K562 (cell line): ENCODE measurements at regions not wholly inside any gene's neighbourhood (a gene's known extent, or its start where the extent isn't known, plus 50 kb on each side); places are given as distances from the start of the nearest gene placed in this dataset.

Source experiments
- ATAC-seq: fragments of 200-7000 bp; cut with Tn5 transposase; 3 replicates; pipeline ENCODE4 v1.9.1; 2020; ENCODE audit warnings: moderate library complexity
- BruUV-seq: library from RNA; stranded (reverse); fragments of 400-500 nt; replicated peaks from 2 replicates; lab custom pipeline; 2021; lab: Mats Ljungman, UMichigan
- CTCF ChIA-PET: fragments of 300-600 bp; formaldehyde crosslinking; extraction: SDS; loops from one replicate; lab custom pipeline; 2021; ENCODE audit warnings: low intra/inter-chr PET ratio; lab: Yijun Ruan, JAX
- POLR2A ChIA-PET: fragments of 300-600, 350-650 bp; sonication (Branson Sonifier 250); formaldehyde crosslinking; extraction: SDS; loops from one replicate; lab custom pipeline; 2021; ENCODE audit warnings: antibody characterized with exemption, inconsistent platforms; lab: Yijun Ruan, JAX
- DNase-seq, 4 experiments: peaks; one replicate each; pipeline versions ENCODE4 v3.0.0 to v3.0.0-alpha.2; 2011 to 2018; ENCODE audit warnings: low spot score in 3 of 4, mixed read lengths in 3 of 4; ENCODE audit errors: extremely low read depth in 1 of 4
- FAIRE-seq: peaks from 2 replicates; lab custom pipeline; 2011; peaks lifted over from hg19 to GRCh38; lab: Jason Lieb, UNC
- H2AFZ ChIP-seq: 2 replicates; pipeline ENCODE4 v1.6.0; 2011; ENCODE audit warnings: low read depth, low read length, control low read depth, inconsistent platforms
- H3K27ac ChIP-seq: fragments of 200-600 bp; 3 replicates; pipeline ENCODE4 v1.8.0; 2011; ENCODE audit warnings: low read depth, mild to moderate bottlenecking, control low read depth, inconsistent platforms, low read length, moderate library complexity, mixed read lengths; ENCODE audit errors: extremely low read depth
- H3K27me3 ChIP-seq, 2 experiments: fragments of 300-600 bp in 1 of 2; 2 replicates in 1 of 2; 3 replicates in 1 of 2; pipeline versions ENCODE4 v1.6.0 to v1.8.0; 2011; ENCODE audit warnings: inconsistent platforms in 2 of 2, low read length in 2 of 2, mild to moderate bottlenecking in 1 of 2, mixed read lengths in 1 of 2, moderate library complexity in 1 of 2; ENCODE audit not compliant: control insufficient read depth in 2 of 2, insufficient read depth in 2 of 2
- H3K36me3 ChIP-seq: fragments of 300-600 bp; 3 replicates; pipeline ENCODE4 v1.8.0; 2011; ENCODE audit warnings: mild to moderate bottlenecking, low read length, inconsistent platforms; ENCODE audit not compliant: control insufficient read depth, insufficient read depth
- H3K4me1 ChIP-seq, 2 experiments: fragments of 200-600 bp in 1 of 2; replicated peaks in 1 of 2; 2 replicates in 1 of 2; 3 replicates in 1 of 2; pipeline versions ENCODE4 v1.5.1 to v1.8.0; 2011; ENCODE audit warnings: inconsistent platforms in 2 of 2, low read length in 2 of 2, mild to moderate bottlenecking in 1 of 2, mixed read lengths in 1 of 2, moderate library complexity in 1 of 2; ENCODE audit not compliant: control insufficient read depth in 2 of 2, insufficient read depth in 2 of 2
- H3K4me2 ChIP-seq: 2 replicates; pipeline ENCODE4 v1.6.1; 2011; ENCODE audit warnings: low read length, control low read depth, inconsistent platforms, mixed read lengths; ENCODE audit not compliant: insufficient read depth
- H3K4me3 ChIP-seq: fragments of 200-600 bp; sonication (generic), shearing (Covaris generic); 2 replicates; pipeline ENCODE4 v1.5.1; 2016; ENCODE audit warnings: control low read depth, inconsistent platforms
- H3K79me2 ChIP-seq: fragments of 200-600 bp; 3 replicates; pipeline ENCODE4 v1.8.0; 2011; ENCODE audit warnings: low read length, inconsistent platforms; ENCODE audit not compliant: control insufficient read depth, insufficient read depth
- H3K9ac ChIP-seq, 2 experiments: 2 replicates each; pipeline versions ENCODE4 v1.6.0 to v1.6.1; 2011; ENCODE audit warnings: low read depth in 2 of 2, low read length in 2 of 2, control low read depth in 1 of 2, inconsistent platforms in 1 of 2, mild to moderate bottlenecking in 1 of 2, mixed read lengths in 1 of 2; ENCODE audit not compliant: insufficient read depth in 1 of 2
- H3K9me1 ChIP-seq: one replicate; pipeline ENCODE4 v1.6.0; 2011; ENCODE audit warnings: inconsistent platforms, mild to moderate bottlenecking, low read length, moderate library complexity; ENCODE audit not compliant: control insufficient read depth, insufficient read depth
- H3K9me3 ChIP-seq: replicated peaks from 2 replicates; pipeline ENCODE4 v1.5.1; 2011; ENCODE audit warnings: low read depth, low read length, inconsistent platforms; ENCODE audit not compliant: control insufficient read depth, insufficient read depth
- H4K20me1 ChIP-seq: replicated peaks from 2 replicates; pipeline ENCODE4 v1.6.1; 2011; ENCODE audit warnings: low read length, inconsistent platforms, mixed read lengths; ENCODE audit not compliant: control insufficient read depth, insufficient read depth
- FOXP4 ChIP-seq: sonication (generic); formaldehyde crosslinking; IDR thresholded peaks from 2 replicates; pipeline ENCODE4 v1.8.0; 2022; ENCODE audit warnings: mild to moderate bottlenecking, missing genetic modification reagents, borderline replicate concordance
- GMEB1 ChIP-seq: fragments of 250-450 bp; sonication (Bioruptor Pico); IDR thresholded peaks from 2 replicates; pipeline ENCODE4 v1.4.0; 2020; ENCODE audit warnings: mild to moderate bottlenecking
- MAFF ChIP-seq: IDR thresholded peaks from 2 replicates; pipeline ENCODE4 v1.6.1; 2012; ENCODE audit warnings: low read length, improper control_type of control experiment
- MEIS2 ChIP-seq: fragments of 450-650 bp; IDR thresholded peaks from 2 replicates; pipeline ENCODE4 v1.6.1; 2014; ENCODE audit warnings: mild to moderate bottlenecking; ENCODE audit not compliant: partially characterized antibody
- NR3C1 ChIP-seq: sonication (generic); formaldehyde crosslinking; IDR thresholded peaks from 2 replicates; pipeline ENCODE4 v1.8.1; 2022; ENCODE audit warnings: missing genetic modification reagents
- PTTG1 ChIP-seq: fragments of 450-650 bp; IDR thresholded peaks from 2 replicates; pipeline ENCODE4 v1.6.1; 2016; ENCODE audit warnings: low read depth, mild to moderate bottlenecking, missing genetic modification characterization, missing compliant biosample characterization
- RBM14 ChIP-seq: fragments of 200-400 bp; formaldehyde crosslinking; IDR thresholded peaks from 2 replicates; pipeline ENCODE4 v1.6.1; 2018; ENCODE audit warnings: low read depth, mild to moderate bottlenecking, low read length, moderate library complexity, borderline replicate concordance; ENCODE audit not compliant: insufficient read depth
- RBM22 ChIP-seq: fragments of 200-400 bp; formaldehyde crosslinking; IDR thresholded peaks from 2 replicates; pipeline ENCODE4 v1.6.1; 2018; ENCODE audit warnings: low read length, low read depth; ENCODE audit not compliant: poor library complexity, severe bottlenecking
- SAFB ChIP-seq: fragments of 200-400 bp; formaldehyde crosslinking; IDR thresholded peaks from 2 replicates; pipeline ENCODE4 v1.6.1; 2017; ENCODE audit warnings: low read depth, low read length, borderline replicate concordance
- SMAD4 ChIP-seq: fragments of 250-450 bp; sonication (Bioruptor Pico); conservative IDR thresholded peaks from 2 replicates; pipeline ENCODE4 v1.8.0; 2021; ENCODE audit warnings: inconsistent platforms, mild to moderate bottlenecking, moderate library complexity
- SUPT5H ChIP-seq: fragments of 450-650 bp; IDR thresholded peaks from 2 replicates; pipeline ENCODE4 v1.6.1; 2016
- TAL1 ChIP-seq: fragments of 450-650 bp; IDR thresholded peaks from 2 replicates; pipeline ENCODE4 v1.6.1; 2016; ENCODE audit warnings: mild to moderate bottlenecking
- TBP ChIP-seq: optimal IDR thresholded peaks from 2 replicates; pipeline ENCODE3; 2011; ENCODE audit warnings: low read depth, low read length, improper control_type of control experiment
- ZC3H4 ChIP-seq: sonication (generic); formaldehyde crosslinking; IDR thresholded peaks from 2 replicates; pipeline ENCODE4 v1.9.0; 2021; ENCODE audit warnings: missing genetic modification reagents, borderline replicate concordance
- ZNF644 ChIP-seq: fragments of 200-800 bp; sonication (Bioruptor generic); IDR thresholded peaks from 2 replicates; pipeline ENCODE4 v1.6.1; 2016; ENCODE audit warnings: low read depth, missing genetic modification characterization, missing compliant biosample characterization
- ZNF668 ChIP-seq: fragments of 250-450 bp; sonication (Bioruptor Pico); IDR thresholded peaks from 2 replicates; pipeline ENCODE4 v1.8.0; 2022; ENCODE audit warnings: mild to moderate bottlenecking, inconsistent platforms
- in situ Hi-C: fragments of 300-500 bp; cut with MboI; formaldehyde crosslinking; loops from 4 replicates; pipeline ENCODE4 v1.15.0; 2018; ENCODE audit warnings: inconsistent platforms, mixed read lengths
- intact Hi-C: fragments of 100-400 bp; cut with micrococcal nuclease; formaldehyde crosslinking; loops from 2 replicates; pipeline ENCODE4 v1.14.2; 2022

DNA sequence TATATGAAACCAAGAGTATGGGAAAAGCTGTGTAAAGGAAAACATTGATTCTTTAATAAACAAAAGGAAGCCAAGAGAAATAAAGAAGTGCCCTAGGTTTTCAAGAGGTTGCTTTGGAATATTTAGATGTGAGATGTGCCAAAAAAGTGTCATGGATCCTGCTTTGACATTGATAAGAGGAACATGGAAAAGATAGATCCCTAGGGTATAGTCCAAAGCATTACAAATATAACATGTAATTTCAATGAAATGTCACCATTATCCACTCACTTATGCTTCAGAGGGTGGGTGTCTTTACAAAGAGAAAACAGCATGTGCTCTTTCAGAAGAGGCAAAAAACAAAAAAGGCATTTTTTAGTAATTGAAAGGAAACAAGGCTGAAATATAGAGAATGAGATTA is 1196.7 kb downstream of the EFNA5 start:
- Histone ChIP-seq H3K9ac (no peak overlapping the region), H3K4me3 (no peak overlapping the region), H3K27ac (no peak overlapping the region), H3K4me1 (no peaks in the 10 kb centered on the region), H3K9me1 (no peaks in the 10 kb centered on the region), H4K20me1 (no peaks in the 10 kb centered on the region), H3K36me3 (no peaks in the 10 kb centered on the region), H3K4me2 (no peak overlapping the region), H3K27me3 (no peaks in the 10 kb centered on the region), H3K79me2 (no peaks in the 10 kb centered on the region), H2AFZ (no peak overlapping the region), H3K9me3 (no peaks in the 10 kb centered on the region; the same call in 1 of the 2 replicates)
- no TSS peak for BruUV-seq
- ATAC-seq (no peak), DNase-seq (no peak), FAIRE-seq (no peak)
- in situ Hi-C loops: no loop called here
- TF ChIP-seq ZNF668 (CRISPR knock-in tag): no peak
- no peak for TF ChIP-seq RBM22
- no peak for TF ChIP-seq SMAD4
- TF ChIP-seq NR3C1 (CRISPR knock-in tag): no peak
- no peak for TF ChIP-seq MEIS2
- no peak for TF ChIP-seq TAL1
- TF ChIP-seq MAFF: no peak
- TF ChIP-seq FOXP4: no peak
- TF ChIP-seq PTTG1 (tag): no peak
- TF ChIP-seq RBM14: no peak
- TF ChIP-seq ZC3H4 (CRISPR knock-in tag): no peak
- no peak for TF ChIP-seq GMEB1 (CRISPR knock-in tag)
- no peak for TF ChIP-seq SUPT5H
- no peak for TF ChIP-seq ZNF644
- no peak for TF ChIP-seq SAFB
- no peak for TF ChIP-seq TBP
- intact Hi-C loops: no loop called here
- POLR2A ChIA-PET: no interaction called here
- CTCF ChIA-PET: no interaction called here
